Gastroesophageal sphincter (tissue), 3 donors: ENCODE measurements at regions not wholly inside any gene's neighbourhood (a gene's known extent, or its start where the extent isn't known, plus 50 kb on each side); places are given as distances from the start of the nearest gene placed in this dataset.

Experiments
- EP300 ChIP-seq: sonication (generic); formaldehyde crosslinking; IDR thresholded peaks from one replicate; pipeline ENCODE4 v1.6.1; 2017; ENCODE audit warnings: antibody characterized with exemption, mild to moderate bottlenecking
- POLR2A ChIP-seq, 2 donors: fragments of 450-650 bp; IDR thresholded peaks; one replicate each; pipeline ENCODE4 v1.6.1; 2017; ENCODE audit warnings: antibody characterized with exemption in 2 of 2, mild to moderate bottlenecking in 2 of 2, moderate library complexity in 1 of 2
- POLR2AphosphoS5 ChIP-seq: sonication (generic); formaldehyde crosslinking; IDR thresholded peaks from one replicate; pipeline ENCODE4 v1.6.1; 2017; ENCODE audit warnings: antibody characterized with exemption
- TF ChIP-seq, protein P1 (sequence below), 4 experiments: fragments of 200-600 bp in 2 of 4; fragments of 450-650 bp in 2 of 4; sonication (generic) in 1 of 4; IDR thresholded peaks; one replicate each; pipeline ENCODE4 v1.5.1; 2017 to 2019; ENCODE audit warnings: antibody characterized with exemption in 4 of 4, mild to moderate bottlenecking in 2 of 4, moderate library complexity in 2 of 4

DNA sequence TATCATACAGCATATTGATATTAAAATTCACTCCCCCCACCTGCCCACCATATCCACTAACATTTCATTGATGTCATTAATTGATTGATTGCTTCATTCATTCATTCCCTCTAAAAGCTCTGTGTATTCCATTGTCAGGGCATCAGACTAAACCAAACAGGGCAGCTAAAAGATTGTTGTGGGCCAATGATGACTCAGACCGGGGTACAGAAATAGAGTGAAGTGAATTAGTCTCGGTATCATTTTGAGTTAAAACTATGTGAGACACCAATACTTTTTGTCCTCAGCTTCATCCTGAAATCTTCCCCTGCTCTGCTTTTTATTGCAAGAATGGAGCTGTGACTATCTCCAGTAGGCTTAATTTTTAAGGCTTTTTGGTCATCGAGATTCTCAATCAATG is 868.3 kb downstream of the CDH11 start:
- TF ChIP-seq POLR2A (IDR thresholded peaks at IDR 0.05) (no peak), EP300 (no peak), POLR2AphosphoS5 (no peak)
- TF ChIP-seq, protein P1, sequence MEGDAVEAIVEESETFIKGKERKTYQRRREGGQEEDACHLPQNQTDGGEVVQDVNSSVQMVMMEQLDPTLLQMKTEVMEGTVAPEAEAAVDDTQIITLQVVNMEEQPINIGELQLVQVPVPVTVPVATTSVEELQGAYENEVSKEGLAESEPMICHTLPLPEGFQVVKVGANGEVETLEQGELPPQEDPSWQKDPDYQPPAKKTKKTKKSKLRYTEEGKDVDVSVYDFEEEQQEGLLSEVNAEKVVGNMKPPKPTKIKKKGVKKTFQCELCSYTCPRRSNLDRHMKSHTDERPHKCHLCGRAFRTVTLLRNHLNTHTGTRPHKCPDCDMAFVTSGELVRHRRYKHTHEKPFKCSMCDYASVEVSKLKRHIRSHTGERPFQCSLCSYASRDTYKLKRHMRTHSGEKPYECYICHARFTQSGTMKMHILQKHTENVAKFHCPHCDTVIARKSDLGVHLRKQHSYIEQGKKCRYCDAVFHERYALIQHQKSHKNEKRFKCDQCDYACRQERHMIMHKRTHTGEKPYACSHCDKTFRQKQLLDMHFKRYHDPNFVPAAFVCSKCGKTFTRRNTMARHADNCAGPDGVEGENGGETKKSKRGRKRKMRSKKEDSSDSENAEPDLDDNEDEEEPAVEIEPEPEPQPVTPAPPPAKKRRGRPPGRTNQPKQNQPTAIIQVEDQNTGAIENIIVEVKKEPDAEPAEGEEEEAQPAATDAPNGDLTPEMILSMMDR (IDR thresholded peaks at IDR 0.05): no peak
